Fibroblast of the conjunctiva (primary cell): ENCODE measurements at regions not wholly inside any gene's neighbourhood (a gene's known extent, or its start where the extent isn't known, plus 50 kb on each side); places are given as distances from the start of the nearest gene placed in this dataset.
"Not testable (repeated sequence)": the region's sequence is repeated elsewhere in the genome, so short reads cannot be mapped to it uniquely, and the experiment has no call there.

Experiments
- DNase-seq: peaks from one replicate; pipeline ENCODE4 v3.0.0-alpha.2; 2010; ENCODE audit warnings: low read depth

DNA sequence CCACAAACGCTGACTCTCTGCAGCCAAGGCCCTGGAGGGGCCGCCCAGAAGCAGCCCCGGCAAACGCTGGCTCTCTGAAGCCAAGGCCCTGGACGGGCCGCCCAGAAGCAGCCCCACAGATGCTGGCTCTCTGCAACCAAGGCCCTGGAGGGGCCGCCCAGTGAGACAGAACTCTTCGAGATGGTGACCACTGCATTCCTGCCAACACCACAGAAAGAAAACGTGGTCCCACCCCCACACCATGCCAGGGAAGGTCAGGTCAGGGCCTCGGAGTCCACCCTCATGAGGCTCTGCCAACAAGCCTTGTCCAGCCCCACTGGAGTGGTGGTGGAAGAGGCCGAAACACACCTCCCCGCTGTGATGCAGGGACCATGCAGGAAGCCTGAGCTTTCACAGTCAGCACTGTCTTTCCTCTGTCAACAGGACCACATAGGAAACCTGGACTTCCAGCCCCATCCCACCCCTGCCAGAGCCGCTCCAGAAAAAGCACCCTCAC is 97.5 kb downstream of the DLL1 start:
- DNase-seq: no peak

DNA sequence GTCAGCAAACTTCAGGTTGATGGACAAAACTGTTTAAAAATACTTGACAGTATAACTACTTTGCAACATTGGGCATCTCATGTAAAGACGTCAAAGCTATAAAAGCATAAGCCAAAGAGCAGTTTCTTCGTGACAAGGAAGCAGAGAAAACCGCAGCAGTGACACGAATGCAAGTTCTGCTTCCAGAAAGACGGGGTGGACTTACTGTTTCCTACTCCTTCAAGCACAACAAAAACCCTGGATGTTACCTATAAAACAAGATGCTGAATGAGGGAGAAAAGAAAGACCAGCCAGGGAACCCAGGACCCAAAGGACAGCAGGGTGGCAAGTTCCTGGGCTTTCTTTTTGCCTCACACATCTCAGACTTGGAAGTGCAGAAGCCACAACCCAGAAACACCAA is 98.0 kb downstream of the DLL1 start:
- DNase-seq: no peak

DNA sequence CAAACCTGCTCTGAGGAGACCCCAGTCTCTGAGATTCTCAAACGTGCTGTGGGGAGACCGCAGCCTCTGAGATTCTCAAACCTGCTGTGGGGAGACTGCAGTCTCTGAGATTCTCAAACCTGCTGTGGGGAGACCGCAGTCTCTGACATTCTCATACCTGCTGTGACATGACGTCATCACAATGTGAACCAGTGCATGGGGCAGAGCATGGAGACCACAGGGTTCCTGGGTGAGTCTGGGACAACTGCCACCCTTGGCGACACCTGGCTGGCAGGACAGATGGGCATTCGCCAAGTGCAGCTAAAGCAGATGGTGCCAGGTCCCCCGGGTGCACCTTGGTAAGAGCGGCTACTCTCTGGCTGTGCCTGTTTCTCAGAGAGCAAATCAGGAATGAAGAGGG is 98.8 kb downstream of the DLL1 start:
- not testable (repeated sequence) for DNase-seq

DNA sequence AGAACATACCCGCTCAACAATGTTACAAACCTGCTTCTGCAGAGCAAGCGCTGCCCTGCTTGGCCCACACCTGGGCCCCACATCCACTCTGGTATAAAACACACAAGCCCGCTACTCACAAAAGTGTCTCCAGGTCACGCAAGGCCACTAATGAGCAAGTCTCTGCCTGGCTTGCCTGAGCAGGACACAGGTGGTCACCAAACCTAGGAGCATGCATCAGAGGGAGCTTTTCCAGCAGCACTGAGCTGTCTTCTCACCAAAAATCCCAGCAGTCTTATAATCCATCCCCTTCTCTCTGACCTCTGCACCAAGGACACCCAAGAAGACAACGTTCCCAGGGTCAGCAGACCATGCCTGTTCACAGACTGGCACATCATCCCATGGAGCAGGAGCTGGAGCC is 100.8 kb downstream of the DLL1 start:
- no peak for DNase-seq

DNA sequence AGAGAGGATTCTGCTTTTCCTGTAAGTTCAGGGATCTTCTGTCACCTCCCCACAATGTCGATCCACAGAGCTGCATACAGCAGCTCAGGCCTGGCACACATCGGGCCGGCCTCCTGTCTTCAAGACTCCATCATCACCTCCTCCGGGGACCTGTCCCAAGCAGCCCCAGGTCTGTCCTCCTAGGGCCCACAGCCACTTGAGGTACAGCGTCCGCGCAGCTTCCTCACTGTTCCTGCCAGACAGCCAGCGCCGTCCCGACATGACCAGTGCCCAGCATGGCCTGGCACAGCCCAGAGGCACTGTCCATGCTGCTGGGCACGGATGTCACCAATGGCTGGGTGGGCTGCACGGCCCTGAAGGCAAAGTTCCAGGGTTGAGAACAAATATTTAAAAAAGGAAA is 101.6 kb downstream of the DLL1 start:
- no peak for DNase-seq

DNA sequence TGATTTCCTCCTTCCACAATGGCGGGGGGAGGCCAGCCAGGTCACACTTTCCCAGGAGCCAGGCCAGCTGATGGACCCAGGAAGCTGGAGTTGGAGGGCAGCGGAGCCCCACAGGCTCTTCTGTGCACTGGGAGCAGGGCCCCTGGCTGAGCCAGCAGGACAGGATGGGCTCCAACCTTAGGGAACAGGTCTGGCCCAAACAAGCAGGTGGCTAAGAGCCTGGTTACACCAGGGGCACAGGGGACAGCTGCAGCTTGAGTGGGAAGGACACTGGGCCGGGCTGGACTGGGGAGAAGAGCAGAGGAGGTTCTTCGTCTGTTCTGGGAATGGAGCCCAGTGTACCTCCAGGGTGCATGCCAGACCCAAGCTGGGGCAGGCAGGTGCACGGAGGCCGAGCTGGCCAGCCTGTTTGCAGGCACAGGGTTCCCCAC is 102.3 kb downstream of the DLL1 start:
- DNase-seq: no peak

DNA sequence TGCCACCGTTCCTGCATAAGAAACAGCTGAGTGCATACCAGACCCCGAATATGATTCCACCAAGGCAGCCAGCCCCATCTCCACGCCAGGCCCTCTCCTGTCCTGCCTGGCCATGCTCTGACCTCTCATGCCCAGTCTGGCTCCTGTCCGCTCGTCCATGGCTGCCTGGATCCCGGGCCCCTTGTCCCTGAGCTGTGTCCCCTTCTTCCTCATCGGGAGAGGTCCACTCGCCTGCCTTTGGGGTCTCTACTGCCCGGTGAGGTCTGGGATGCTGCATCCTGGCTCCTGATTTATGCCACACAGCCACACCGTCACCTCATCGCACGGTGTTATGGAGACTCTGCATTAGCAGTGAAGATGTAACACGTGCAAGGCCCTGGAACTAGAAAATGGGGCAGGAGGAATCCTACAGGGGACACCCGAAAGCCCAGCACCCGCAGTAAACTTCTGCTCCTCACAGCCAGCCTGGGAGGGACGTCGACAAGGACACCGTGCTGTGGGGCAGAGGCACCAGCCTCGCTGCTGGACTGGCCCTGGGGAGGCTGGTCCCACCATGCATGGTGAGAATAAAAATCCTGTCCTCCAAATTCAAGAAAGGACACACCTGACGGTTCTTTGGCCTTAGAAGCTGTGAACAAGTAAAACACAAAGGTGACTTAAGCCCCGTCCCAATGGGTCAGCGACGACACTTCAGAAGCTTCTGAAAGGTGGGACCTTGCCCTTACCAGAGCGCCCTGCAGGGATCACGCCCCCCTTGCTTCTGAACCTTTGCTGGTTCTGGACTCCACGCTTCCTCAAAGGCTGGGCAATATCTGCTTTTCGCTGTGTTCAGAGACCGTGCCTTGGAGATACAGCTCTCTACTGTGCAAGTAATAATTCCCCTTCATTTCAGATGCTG is 103.0 kb downstream of the DLL1 start:
- no peak for DNase-seq

DNA sequence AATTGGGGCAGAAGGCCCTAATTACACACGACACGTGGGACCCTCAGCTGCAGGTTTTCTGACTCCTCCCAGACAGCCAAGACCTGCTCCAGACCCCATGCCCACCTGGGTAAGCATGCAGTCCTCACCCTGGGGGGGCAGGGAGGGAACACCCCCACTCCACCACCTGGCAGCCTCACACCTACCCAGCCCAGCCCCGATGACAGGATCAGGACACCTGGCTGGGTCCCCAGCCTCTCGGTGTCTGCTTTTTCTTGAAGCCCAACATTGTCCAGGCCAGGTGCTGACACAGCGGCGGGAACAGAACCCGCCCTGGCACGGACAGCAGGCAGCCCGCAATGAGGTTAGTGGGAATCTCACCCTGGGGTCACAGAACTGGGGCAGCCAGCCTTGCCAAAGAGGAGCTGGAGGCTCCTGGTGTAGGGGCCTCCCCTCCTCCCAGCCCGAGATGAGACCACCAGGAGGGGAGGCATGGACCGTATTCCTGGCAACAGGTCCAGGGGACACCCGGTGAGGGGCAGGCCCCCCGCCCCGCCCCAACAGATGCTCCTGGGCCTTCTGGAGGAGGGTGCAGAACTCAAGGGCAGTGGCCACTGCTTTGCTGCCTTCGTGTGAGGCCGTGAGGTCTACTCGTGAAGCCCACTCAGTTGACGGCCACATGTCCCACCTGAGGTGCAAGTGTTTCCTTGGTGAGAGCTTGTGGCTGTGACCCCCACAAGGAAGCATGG is 103.8 kb downstream of the DLL1 start:
- no peak for DNase-seq

DNA sequence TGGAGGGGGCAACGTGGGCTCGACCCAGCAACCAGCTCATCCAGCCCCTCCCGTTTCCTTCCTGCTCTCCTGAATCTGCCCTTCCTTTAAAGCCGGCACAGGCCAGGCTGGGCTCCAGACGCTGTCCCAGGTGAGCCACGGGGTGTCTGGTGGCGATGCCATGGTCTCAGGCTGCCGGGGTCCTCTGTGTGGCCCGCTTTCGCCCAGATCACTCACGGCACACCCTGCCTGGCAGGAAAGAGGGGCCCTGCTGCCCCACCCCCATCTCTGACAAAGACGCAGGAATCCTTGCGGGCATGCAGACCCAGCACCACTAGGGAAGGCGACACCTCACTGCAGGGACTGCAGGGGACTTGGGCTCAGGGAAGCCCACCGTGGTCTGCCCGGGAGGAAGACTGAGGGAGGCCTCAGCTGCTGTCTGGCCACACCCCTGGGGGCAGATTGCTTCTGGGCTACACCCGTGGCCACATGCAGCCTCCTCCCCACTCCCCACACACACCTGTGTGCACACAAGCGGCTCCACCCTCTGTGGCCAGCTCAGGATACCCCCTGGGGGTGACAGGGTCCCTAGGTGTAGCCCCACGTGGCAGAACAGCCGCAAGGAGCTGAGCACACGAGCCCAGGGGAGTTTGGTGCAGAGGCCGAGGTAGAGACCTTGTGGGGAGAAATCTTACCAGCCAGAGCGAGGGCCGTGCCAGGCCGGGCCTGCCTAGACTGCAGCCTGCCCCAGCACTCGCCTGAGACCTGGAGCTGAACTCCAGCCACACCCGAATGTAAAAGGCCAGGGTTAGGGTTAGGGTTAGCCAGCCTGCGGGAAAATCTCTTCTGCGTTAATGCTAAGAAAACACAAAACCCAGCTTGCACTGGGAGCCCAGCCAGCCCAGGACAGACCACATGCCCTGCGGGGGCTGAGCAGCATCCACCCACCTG is 104.6 kb downstream of the DLL1 start:
- DNase-seq: no peak

DNA sequence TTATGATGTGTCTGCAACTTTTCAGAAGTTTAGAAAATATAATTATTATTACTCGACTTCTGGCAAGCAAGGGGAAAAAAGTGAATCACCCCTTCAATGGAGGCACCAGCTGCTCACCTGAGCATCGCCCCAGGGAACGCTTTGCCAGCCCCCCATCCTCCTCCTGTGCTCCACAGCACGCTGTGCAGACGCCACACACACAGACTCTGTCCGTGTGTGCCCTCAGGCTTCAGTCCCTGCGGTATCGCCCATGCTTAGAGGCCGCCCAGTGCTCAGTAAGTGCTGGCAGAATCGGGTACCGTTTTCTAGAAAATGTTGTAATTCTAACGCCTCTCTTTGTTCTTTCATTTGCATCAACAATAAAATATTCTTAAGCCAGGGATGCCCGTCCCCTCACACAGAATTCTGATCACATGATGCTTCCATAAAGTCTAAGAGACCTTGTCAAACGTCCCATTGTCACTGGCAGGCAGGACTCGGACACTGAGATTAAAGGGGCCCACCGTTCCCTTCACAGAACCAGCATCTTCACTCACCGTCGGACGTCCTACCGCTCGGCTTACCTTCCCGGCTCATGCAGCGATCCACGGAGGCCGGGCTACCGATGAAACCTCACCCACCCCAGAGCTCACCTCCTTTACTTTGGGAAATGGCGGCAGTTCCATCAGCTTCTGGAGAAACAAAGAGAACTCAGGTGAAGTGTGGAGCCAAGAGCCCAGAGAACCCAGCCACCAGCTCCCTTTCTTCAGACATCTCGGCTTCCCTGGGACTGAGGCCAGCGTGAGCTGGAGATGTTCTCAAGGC is 105.5 kb downstream of the DLL1 start:
- no peak for DNase-seq

DNA sequence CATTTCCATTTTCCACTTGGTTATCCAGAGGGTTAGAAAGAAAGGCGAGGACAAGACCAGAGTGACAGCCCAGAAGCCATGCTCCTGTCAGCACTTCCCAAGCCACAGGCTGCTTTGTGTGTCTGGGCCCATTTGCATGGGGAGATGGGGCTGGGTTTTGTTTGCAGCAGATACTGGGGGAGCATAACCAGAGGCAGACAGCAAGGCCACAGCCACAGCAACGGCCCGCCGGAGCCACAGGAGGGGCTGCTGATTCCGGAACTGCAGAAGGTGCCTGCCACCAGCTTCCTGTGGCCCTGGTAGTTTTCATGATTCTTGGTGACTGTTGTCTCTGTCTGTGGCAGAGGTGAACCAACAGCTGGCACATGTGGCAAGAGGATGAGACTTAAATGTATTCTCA is 106.6 kb downstream of the DLL1 start:
- DNase-seq: no peak

DNA sequence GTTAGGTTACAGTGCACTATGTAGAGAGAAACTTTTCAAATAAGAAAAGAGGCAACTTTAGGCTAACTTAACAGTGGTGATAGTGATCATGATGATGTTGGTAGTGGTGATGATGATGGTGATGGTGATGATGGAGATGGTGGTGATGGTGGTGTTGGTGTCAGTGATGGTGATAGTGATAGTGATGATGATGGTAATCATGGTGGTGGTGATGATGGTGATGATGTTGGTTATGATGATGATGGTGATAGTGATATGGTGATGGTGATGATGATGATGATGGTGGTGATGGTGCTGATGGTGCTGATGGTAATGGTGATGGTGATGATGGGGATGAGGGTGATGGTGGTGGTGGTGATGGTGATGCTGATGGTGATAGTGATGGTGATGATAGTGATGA is 107.4 kb downstream of the DLL1 start:
- DNase-seq: no peak

DNA sequence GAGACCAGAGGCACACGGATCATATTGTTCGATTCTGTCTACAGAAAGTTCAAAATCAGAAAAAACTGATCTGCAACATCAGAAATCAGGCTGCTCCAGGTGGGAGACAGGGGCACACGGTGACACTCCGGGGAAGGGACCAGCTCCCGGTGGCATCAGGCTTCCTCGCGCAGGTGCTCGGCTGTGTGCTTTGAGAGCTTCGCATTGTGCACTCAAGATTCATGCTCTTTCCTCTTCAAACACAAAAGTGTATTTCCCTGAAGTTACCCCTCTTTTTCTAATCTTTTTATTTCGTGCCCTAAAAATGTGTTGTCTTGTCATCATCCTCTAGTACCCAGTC is 108.1 kb downstream of the DLL1 start:
- no peak for DNase-seq

DNA sequence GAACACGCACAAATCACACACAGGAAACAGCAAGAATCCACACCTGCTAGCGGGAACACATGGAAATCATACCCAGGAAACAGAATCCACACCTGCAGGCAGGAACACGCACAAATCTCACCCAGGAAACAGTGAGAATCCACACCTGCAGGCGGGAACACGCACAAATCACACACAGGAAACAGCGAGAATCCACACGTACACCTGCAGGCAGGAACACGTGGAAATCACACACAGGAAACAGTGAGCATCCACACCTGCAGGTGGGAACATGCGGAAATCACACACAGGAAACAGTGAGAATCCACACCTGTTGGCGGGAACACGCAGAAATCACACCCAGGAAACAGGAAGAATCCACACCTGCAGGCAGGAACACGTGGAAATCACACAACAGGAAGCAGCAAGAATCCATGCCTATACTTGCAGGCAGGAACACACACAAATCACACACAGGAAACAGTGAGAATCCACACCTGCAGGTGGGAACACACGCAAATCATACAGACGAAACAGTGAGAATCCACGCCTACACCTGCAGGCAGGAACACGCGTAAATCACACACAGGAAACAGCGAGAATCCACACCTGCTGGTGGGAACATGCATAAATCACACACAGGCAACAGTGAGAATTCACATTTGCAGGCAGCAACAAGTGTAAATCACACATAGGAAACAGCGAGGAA is 108.6 kb downstream of the DLL1 start:
- DNase-seq: no peak

DNA sequence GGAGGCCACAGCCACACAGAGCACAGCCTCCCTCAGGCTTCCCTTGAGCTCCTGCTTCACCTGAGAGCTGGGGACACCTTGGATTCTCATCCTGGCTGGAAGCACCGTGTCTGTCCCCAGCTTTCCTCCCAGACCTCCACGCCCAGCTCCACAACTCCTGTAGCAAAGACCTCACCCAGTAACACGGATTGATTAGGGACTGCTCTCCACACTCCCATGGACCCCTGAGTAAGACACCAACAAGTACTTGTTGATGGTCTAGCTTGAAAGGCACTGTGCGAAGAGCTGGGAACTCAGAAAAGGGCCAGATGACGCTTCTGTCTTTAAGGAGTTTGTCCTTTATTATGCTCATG is 109.6 kb downstream of the DLL1 start:
- DNase-seq: no peak

DNA sequence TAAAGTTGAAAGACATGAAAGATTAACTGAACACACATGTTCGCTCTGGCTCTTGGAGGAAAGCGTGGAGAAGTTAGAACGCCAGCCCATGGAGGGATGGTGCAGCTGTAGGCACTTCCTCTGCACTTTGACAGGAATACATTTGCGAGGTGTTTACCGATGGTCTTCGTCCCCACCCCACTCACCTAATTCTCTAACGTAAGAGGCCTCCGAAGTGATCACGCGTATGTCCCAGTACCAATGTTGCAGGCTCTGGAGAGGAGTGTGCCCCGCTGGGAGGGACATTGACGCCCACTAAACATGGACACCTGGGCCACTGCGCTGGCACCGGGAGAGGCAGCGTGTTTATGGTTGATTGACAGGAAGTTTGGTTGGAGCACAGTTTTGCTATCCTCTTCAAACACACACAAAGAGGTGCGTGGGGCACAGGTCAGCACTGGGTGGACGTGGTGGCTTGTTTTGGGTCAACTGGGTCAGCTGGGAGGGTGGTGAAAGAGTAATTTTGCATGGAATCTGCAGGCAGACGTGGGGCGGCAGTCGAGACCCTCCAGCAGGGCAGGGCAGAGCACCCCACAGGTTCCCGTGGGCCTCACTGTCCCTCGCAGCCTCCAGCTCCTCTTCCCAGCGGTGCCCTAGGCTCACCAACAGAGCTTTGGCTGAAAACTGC is 110.1 kb downstream of the DLL1 start:
- no peak for DNase-seq

DNA sequence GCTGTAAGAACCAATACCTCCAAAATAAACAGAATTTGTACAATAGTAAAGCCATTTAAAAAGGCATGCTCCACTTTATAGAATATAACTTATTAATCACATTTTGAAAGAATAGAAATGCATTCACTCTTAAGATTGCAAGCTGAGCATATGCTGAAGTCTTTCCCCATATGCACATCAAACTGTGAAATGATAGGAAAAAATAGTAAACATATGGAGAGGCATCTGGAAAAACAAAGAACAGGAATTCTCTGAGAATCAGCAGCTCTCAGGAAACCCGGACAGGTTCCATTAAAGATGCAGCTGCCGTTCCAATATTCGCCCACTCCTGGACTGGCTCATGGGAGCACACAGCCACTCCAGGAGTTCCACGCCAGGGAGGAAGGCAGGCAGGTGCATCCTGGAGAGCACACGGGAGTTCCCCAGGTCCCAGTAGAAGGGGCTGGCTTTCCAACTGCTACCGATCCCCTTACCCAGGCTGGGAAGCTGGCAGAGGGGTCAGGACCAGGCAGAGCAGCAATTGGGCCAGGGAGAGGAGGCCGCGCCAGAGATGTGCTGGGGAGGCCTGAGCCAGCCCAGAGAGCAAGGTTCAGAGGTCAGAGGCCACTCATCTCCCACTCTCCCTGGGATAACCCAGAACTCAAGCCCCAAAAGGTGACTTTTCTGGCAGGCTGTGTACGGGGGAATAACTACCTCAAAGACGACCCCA is 111.1 kb downstream of the DLL1 start:
- DNase-seq: no peak

DNA sequence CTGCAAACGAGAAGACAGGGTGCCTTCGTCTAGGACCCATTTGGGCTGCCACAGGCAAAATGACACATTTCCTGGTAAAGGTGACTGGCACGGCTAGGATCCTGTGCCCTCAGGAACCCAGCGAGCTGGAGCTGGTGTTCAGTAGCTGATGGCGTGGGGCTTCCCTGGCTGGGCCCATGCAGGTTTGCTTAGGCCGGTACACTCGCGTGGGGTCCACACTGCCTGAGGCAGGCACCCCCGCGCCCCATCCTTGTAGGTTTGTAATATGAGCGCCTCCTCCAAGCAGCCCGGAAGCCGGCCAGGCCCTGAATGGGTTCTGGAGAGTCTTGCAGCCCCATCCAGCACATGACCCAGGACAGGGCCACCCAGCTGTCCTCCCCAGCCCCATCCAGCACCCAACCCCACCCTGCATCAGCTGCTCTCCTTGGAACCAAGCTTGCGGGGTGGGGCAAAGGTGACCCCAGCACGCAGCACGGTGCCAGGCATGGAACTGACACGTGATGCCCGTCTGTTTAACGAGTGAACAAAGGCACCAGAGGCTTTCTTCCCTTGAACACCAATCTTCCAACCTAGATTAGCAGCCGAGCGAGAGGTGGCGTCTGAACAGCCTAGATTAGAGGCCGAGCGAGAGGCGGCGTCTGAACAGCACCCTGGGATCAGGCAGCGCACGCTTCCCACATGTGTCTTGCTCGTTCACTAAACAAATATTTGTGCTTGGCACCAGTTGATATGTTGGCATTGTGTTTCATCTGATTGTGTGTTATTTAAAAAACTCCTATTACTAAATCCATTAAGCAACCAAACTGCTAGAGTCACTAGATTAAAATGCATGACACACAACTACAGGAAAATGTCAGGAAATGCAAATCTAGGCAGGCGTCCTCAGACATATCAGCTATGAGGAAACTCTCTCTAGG is 112.1 kb downstream of the DLL1 start:
- peak; percentile 38 for DNase-seq
